ENCODE measurements at regions not wholly inside any gene's neighbourhood (a gene's known extent, or its start where the extent isn't known, plus 50 kb on each side); places are given as distances from the start of the nearest gene placed in this dataset.

- Mint-ChIP-seq H3K27ac (ENCODE audit: unreplicated experiment) (peak overlapping the region; percentile 21), H3K36me3 (ENCODE audit: unreplicated experiment) (no peaks in the 10 kb centered on the region), H3K27me3 (ENCODE audit: unreplicated experiment) (no peaks in the 10 kb centered on the region), H3K4me3 (ENCODE audit: unreplicated experiment) (no peak overlapping the region), H3K9me3 (ENCODE audit: unreplicated experiment) (no peaks in the 10 kb centered on the region), H3K4me1 (ENCODE audit: unreplicated experiment) (peaks cover 33% of the 10 kb centered on the region)
- TF ChIP-seq, protein P1, sequence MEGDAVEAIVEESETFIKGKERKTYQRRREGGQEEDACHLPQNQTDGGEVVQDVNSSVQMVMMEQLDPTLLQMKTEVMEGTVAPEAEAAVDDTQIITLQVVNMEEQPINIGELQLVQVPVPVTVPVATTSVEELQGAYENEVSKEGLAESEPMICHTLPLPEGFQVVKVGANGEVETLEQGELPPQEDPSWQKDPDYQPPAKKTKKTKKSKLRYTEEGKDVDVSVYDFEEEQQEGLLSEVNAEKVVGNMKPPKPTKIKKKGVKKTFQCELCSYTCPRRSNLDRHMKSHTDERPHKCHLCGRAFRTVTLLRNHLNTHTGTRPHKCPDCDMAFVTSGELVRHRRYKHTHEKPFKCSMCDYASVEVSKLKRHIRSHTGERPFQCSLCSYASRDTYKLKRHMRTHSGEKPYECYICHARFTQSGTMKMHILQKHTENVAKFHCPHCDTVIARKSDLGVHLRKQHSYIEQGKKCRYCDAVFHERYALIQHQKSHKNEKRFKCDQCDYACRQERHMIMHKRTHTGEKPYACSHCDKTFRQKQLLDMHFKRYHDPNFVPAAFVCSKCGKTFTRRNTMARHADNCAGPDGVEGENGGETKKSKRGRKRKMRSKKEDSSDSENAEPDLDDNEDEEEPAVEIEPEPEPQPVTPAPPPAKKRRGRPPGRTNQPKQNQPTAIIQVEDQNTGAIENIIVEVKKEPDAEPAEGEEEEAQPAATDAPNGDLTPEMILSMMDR (IDR thresholded peaks at IDR 0.05) = no peak
- DNase-seq (ENCODE audit: extremely low spot score, unreplicated experiment) = no peak
These were observed 265.8 kb downstream of the PCDH18 start for GRCh38 chr4:137266511-137266910.

DNA sequence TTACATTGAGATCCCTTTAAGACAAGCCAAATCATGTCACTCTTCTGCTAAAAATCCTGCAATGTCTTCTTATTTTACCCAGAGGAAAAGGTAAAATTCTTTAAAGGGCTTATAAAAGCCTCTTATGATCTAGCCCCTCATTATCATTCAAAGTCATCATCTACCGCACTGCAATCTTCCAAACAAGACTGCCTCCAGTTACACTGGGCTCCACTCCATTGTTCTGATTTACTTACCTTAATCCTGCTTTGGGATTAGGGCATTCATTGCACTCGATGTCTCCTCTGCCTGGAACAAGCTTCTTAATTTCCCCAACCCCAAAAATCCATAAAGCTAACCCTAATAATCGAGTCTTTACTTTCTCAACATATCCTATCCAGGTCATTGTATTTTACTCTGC, 269.1 kb downstream of the PCDH18 start:
- Mint-ChIP-seq H3K27me3 (ENCODE audit: unreplicated experiment) (no peaks in the 10 kb centered on the region), H3K9me3 (ENCODE audit: unreplicated experiment) (no peaks in the 10 kb centered on the region), H3K27ac (ENCODE audit: unreplicated experiment) (no peak overlapping the region), H3K4me3 (ENCODE audit: unreplicated experiment) (no peak overlapping the region), H3K4me1 (ENCODE audit: unreplicated experiment) (peaks cover 29% of the 10 kb centered on the region), H3K36me3 (ENCODE audit: unreplicated experiment) (no peaks in the 10 kb centered on the region)
- DNase-seq (ENCODE audit: extremely low spot score, unreplicated experiment) = no peak
- TF ChIP-seq, protein P1 (IDR thresholded peaks at IDR 0.05) = no peak

DNA sequence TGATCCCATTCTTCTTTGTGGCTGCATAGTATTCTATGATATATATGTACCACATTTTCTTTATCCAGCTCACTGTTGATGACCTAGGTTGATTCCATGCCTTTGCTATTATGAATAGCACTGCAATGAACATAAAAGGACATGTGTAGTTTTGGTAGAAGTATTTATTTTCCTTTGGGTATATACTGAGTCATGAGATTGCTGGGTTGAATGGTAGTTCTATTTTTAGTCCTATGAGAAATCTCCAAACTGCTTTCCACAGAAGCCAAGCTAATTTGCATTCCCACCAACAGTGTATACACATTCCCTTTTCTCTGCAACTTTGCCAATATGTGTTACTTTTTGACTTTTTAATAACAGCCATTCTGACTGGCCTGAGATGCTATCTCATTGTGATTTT, 278.3 kb downstream of the PCDH18 start:
- Mint-ChIP-seq H3K9me3 (ENCODE audit: unreplicated experiment) (peaks cover 13% of the 10 kb centered on the region), H3K4me3 (ENCODE audit: unreplicated experiment) (no peak overlapping the region), H3K36me3 (ENCODE audit: unreplicated experiment) (no peaks in the 10 kb centered on the region), H3K27me3 (ENCODE audit: unreplicated experiment) (no peaks in the 10 kb centered on the region), H3K4me1 (ENCODE audit: unreplicated experiment) (peaks cover 6% of the 10 kb centered on the region), H3K27ac (ENCODE audit: unreplicated experiment) (no peak overlapping the region)
- DNase-seq (ENCODE audit: extremely low spot score, unreplicated experiment) = no peak
- TF ChIP-seq, protein P1 (IDR thresholded peaks at IDR 0.05) = no peak

DNA sequence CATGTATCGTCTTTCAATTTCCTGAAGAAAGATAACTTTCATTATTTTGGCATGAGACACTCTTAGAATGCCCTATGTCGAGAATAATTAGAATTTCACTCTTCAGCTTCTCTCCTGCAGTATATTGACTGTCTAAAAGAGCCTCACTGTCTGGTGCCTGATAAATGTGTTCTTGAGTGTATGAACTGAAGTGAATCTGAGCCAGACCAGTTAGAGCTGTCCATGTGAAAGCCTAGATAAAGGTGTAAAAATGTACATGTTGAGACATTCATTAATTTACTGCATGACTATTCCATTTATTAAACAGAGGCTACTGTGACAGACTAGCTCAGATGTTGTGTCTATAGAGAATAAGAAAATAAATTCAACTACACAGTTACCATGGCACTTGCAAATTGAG, 283.2 kb downstream of the PCDH18 start:
- no peak for DNase-seq (ENCODE audit: extremely low spot score, unreplicated experiment)
- Mint-ChIP-seq H3K27me3 (ENCODE audit: unreplicated experiment) (no peaks in the 10 kb centered on the region), H3K4me1 (ENCODE audit: unreplicated experiment) (peaks cover 7% of the 10 kb centered on the region), H3K36me3 (ENCODE audit: unreplicated experiment) (no peaks in the 10 kb centered on the region), H3K27ac (ENCODE audit: unreplicated experiment) (no peak overlapping the region), H3K4me3 (ENCODE audit: unreplicated experiment) (no peak overlapping the region), H3K9me3 (ENCODE audit: unreplicated experiment) (no peaks in the 10 kb centered on the region)
- TF ChIP-seq, protein P1 (IDR thresholded peaks at IDR 0.05) = no peak

DNA sequence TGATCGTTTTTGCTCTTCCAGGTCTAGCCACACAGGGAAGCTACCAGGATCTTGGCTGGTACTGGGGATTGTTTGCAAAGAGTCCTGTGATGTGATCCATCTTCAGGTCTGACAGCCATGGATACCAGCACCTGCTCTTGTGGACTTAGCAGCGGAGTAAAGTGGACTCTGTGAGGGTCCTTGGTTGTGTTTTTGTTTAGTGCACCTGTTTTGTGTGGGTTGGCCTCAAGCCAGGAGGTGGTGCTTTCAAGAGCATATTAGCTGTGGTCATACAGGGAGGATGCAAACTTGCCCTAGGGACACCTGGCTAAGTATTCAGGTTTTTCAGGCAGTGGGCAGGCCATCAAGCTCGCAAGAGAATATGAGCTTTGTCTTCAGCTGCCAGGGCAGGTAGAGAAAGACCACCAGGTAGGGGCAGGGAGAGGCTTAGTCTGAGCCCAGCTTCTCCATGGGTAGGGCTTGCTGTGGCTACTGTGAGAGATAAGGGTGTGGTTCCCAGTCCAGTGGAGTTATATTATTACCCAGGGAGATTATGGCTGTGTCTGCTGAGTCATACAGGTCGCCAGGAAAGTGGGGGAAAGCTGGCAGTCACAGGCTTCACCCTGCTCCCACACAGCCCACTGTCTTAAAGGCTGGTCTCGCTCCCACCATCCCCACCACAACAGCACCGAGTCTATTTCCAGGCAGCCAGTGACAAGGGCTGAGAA, 293.7 kb downstream of the PCDH18 start:
- Mint-ChIP-seq H3K36me3 (ENCODE audit: unreplicated experiment) (no peaks in the 10 kb centered on the region), H3K4me3 (ENCODE audit: unreplicated experiment) (no peak overlapping the region), H3K27ac (ENCODE audit: unreplicated experiment) (no peak overlapping the region), H3K4me1 (ENCODE audit: unreplicated experiment) (peaks cover 8% of the 10 kb centered on the region), H3K9me3 (ENCODE audit: unreplicated experiment) (peaks cover 11% of the 10 kb centered on the region), H3K27me3 (ENCODE audit: unreplicated experiment) (no peaks in the 10 kb centered on the region)
- DNase-seq (ENCODE audit: extremely low spot score, unreplicated experiment) = no peak
- TF ChIP-seq, protein P1 (IDR thresholded peaks at IDR 0.05) = no peak
